BE2C (cell line): ENCODE measurements at regions not wholly inside any gene's neighbourhood (a gene's known extent, or its start where the extent isn't known, plus 50 kb on each side); places are given as distances from the start of the nearest gene placed in this dataset.

ENCODE experiments used
- DNase-seq: peaks from one replicate; pipeline ENCODE4 v3.0.0-alpha.2; 2020
- H3K27me3 ChIP-seq: fragments of 250-450 bp; sonication (Bioruptor Pico); 2 replicates; pipeline ENCODE4 v1.5.1; 2020; ENCODE audit warnings: mild to moderate bottlenecking
- H3K36me3 ChIP-seq: fragments of 250-450 bp; sonication (Bioruptor Pico); 2 replicates; pipeline ENCODE4 v1.5.1; 2020; ENCODE audit warnings: mild to moderate bottlenecking
- H3K4me1 ChIP-seq: fragments of 250-450 bp; sonication (Bioruptor Pico); 2 replicates; pipeline ENCODE4 v1.5.1; 2020
- H3K4me3 ChIP-seq: 2 replicates; pipeline ENCODE4 v1.5.1; 2011; ENCODE audit warnings: low read depth, low read length
- H3K9me3 ChIP-seq: fragments of 250-450 bp; sonication (Bioruptor Pico); 2 replicates; pipeline ENCODE4 v1.5.1; 2020
- TF ChIP-seq, protein P1 (sequence below): IDR thresholded peaks from 2 replicates; pipeline ENCODE4 v1.5.1; 2012; ENCODE audit warnings: mild to moderate bottlenecking, low read depth, low read length

DNA sequence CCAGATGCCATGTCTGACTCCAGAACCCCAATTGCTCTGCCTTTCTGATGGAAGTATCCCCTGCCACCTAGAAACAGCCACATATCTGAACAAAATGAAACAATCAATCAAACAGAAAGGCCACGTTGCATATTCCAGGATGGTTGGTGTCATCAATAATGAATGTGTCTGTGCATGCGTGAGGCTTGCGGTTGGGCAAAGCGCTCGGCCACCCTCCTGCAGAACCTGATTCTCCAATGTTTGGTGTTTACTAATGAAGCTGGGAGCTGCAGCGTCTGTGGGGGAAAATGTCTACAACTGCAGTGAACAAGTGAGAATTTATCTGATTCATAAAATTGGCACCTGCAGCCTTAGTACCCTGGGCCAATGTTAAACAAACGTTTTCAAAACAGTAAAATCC, 121.2 kb upstream of the ADARB2 start:
- Histone ChIP-seq H3K4me3 (no peak overlapping the region), H3K36me3 (no peaks in the 10 kb centered on the region), H3K27me3 (no peaks in the 10 kb centered on the region), H3K9me3 (no peaks in the 10 kb centered on the region), H3K4me1 (no peaks in the 10 kb centered on the region)
- TF ChIP-seq, protein P1, sequence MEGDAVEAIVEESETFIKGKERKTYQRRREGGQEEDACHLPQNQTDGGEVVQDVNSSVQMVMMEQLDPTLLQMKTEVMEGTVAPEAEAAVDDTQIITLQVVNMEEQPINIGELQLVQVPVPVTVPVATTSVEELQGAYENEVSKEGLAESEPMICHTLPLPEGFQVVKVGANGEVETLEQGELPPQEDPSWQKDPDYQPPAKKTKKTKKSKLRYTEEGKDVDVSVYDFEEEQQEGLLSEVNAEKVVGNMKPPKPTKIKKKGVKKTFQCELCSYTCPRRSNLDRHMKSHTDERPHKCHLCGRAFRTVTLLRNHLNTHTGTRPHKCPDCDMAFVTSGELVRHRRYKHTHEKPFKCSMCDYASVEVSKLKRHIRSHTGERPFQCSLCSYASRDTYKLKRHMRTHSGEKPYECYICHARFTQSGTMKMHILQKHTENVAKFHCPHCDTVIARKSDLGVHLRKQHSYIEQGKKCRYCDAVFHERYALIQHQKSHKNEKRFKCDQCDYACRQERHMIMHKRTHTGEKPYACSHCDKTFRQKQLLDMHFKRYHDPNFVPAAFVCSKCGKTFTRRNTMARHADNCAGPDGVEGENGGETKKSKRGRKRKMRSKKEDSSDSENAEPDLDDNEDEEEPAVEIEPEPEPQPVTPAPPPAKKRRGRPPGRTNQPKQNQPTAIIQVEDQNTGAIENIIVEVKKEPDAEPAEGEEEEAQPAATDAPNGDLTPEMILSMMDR, result no peak
- no peak for DNase-seq

DNA sequence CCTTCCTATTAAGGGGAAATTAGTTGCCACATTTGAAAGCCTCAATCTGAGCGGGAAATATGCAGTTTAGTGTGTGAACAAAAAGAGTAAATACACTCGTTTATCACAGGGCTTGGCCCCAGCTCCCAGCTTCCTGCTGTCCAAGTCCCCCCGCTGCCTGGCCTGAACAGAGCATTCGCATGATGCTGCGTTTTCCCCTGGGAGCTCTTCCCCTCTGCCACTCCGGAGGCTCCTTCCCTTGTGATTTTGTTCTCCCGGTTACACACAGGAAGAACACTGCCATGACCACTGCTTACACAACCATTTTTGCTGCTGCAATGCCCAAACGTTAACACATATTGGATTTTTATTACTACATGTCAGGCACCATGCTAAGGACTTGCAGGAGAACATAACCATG, 120.7 kb upstream of the ADARB2 start:
- H3K36me3 ChIP-seq, result no peaks in the 10 kb centered on the region
- no peaks in the 10 kb centered on the region for H3K9me3 ChIP-seq
- no peaks in the 10 kb centered on the region for H3K27me3 ChIP-seq
- no peak overlapping the region for H3K4me3 ChIP-seq
- no peak for DNase-seq
- H3K4me1 ChIP-seq, result no peaks in the 10 kb centered on the region
- TF ChIP-seq, protein P1, result no peak

DNA sequence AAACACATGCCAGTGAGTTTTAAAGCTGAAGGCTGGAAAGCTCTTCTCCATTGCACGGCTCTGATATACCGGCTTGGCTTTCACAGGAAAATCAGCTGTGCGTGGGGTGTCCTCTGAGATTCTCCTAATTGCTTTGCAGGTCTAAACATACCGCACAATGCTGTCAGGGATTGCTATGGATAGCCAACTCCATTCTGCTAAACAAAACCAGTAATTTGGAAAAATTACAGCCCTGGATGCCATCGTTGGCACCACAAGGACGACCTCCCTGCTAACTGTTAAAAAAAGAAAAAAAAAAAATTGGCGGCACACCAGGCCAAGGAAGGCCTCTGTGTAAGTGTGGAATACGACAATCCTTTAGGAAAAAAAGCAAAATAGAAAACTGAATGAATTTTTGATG, 118.6 kb upstream of the ADARB2 start:
- no peaks in the 10 kb centered on the region for H3K9me3 ChIP-seq
- no peaks in the 10 kb centered on the region for H3K36me3 ChIP-seq
- no peak for DNase-seq
- no peaks in the 10 kb centered on the region for H3K27me3 ChIP-seq
- H3K4me3 ChIP-seq, result no peak overlapping the region
- TF ChIP-seq, protein P1, result no peak
- H3K4me1 ChIP-seq, result no peaks in the 10 kb centered on the region

DNA sequence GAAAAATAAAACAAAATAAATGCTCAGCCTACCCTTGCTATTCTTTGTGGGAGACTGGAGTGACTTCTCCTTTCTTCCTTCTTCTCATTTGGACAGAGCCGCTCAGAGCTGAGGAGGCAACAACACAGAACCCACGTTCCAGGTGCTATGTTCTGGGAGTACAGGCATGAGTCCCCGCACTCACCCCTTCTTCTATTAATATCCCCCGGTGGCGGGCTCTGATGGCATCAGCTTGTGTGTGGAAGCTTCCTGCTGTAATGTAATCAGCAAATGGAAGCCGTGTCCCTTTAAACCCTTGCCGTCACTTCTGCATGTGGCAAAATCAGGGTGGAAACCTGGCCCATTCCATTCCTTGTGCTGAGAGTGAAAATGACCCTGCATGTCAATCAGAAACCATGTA, 116.9 kb upstream of the ADARB2 start:
- Histone ChIP-seq H3K27me3 (no peaks in the 10 kb centered on the region), H3K4me3 (no peak overlapping the region), H3K4me1 (no peaks in the 10 kb centered on the region), H3K36me3 (no peaks in the 10 kb centered on the region), H3K9me3 (no peaks in the 10 kb centered on the region)
- TF ChIP-seq, protein P1, result no peak
- no peak for DNase-seq

DNA sequence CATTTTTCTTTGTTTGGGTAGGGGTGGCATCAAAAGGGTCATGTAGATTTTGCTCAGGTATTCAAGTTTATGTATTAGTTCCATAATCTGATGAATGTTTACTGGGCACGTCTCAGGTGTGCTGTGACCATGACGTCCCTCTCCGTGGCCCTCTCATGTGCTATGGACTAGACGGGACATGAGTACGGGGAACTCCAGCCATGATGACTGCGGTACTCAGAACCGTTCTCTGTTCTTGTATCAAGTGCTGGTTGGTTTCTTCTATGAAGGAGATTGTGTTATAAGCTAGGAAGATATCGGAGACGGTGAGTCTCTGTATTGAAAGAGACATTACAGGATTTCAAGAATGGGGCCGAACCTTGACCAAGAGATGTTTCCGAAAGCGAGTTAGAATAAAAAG, 116.5 kb upstream of the ADARB2 start:
- Histone ChIP-seq H3K27me3 (no peaks in the 10 kb centered on the region), H3K9me3 (no peaks in the 10 kb centered on the region), H3K4me3 (no peak overlapping the region), H3K4me1 (no peaks in the 10 kb centered on the region), H3K36me3 (no peaks in the 10 kb centered on the region)
- TF ChIP-seq, protein P1, result no peak
- DNase-seq, result no peak

GRCh38 chr10:1852841-1853240, 115.5 kb upstream of the ADARB2 start:
- Histone ChIP-seq H3K36me3 (no peaks in the 10 kb centered on the region), H3K4me3 (no peak overlapping the region), H3K27me3 (no peaks in the 10 kb centered on the region), H3K9me3 (no peaks in the 10 kb centered on the region), H3K4me1 (no peaks in the 10 kb centered on the region)
- no peak for DNase-seq
- TF ChIP-seq, protein P1, result no peak
